GM20000 (cell line): ENCODE measurements at regions not wholly inside any gene's neighbourhood (a gene's known extent, or its start where the extent isn't known, plus 50 kb on each side); places are given as distances from the start of the nearest gene placed in this dataset.

Source experiments
- DNase-seq: peaks from one replicate; pipeline ENCODE4 v3.0.0; 2012; ENCODE audit warnings: low spot score
- TF ChIP-seq, protein P1 (sequence below): IDR thresholded peaks from 2 replicates; pipeline ENCODE4 v1.5.1; 2012; ENCODE audit warnings: mild to moderate bottlenecking, control low read depth; ENCODE audit errors: extremely low read depth, missing control alignments

- TF ChIP-seq, protein P1, sequence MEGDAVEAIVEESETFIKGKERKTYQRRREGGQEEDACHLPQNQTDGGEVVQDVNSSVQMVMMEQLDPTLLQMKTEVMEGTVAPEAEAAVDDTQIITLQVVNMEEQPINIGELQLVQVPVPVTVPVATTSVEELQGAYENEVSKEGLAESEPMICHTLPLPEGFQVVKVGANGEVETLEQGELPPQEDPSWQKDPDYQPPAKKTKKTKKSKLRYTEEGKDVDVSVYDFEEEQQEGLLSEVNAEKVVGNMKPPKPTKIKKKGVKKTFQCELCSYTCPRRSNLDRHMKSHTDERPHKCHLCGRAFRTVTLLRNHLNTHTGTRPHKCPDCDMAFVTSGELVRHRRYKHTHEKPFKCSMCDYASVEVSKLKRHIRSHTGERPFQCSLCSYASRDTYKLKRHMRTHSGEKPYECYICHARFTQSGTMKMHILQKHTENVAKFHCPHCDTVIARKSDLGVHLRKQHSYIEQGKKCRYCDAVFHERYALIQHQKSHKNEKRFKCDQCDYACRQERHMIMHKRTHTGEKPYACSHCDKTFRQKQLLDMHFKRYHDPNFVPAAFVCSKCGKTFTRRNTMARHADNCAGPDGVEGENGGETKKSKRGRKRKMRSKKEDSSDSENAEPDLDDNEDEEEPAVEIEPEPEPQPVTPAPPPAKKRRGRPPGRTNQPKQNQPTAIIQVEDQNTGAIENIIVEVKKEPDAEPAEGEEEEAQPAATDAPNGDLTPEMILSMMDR: no peak
Observed at GRCh38 chr12:94799136-94799535, 148.8 kb upstream of the TMCC3 start.

GRCh38 chr12:94798113-94798512 lies 147.8 kb upstream of the TMCC3 start:
- TF ChIP-seq, protein P1: no peak
- DNase-seq: no peak

More at GRCh38 chr12:94799136-94799535, 148.8 kb upstream of the TMCC3 start:
- no peak for DNase-seq

GRCh38 chr12:94795520-94795919 lies 145.2 kb upstream of the TMCC3 start:
- DNase-seq: no peak
- TF ChIP-seq, protein P1: no peak

GRCh38 chr12:94795044-94795443 lies 144.7 kb upstream of the TMCC3 start:
- TF ChIP-seq, protein P1: no peak
- no peak for DNase-seq

- TF ChIP-seq, protein P1: no peak
- DNase-seq: no peak
Observed at GRCh38 chr12:94793191-94793595, 142.8 kb upstream of the TMCC3 start.

GRCh38 chr12:94792693-94793092 lies 142.3 kb upstream of the TMCC3 start:
- DNase-seq: no peak
- TF ChIP-seq, protein P1: no peak

DNA sequence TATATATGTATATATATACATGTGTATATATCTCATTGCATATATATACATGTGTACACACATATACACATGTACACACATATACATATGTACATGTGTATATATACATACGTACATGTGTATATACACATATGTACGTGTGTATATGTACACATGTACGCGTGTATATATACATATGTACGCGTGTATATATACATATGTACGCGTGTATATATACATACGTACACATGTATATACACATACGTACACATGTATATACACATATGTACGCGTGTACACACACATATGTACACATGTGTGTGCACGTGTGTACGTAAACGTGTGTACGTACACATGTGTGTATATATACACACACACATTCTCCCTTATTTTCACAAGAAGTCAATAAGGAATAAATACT lies 141.6 kb upstream of the TMCC3 start:
- TF ChIP-seq, protein P1: no peak
- no peak for DNase-seq
